NT2/D1 (cell line): ENCODE measurements at regions not wholly inside any gene's neighbourhood (a gene's known extent, or its start where the extent isn't known, plus 50 kb on each side); places are given as distances from the start of the nearest gene placed in this dataset.

Experiments used
- YY1 ChIP-seq: IDR thresholded peaks from 2 replicates; pipeline ENCODE4 v1.6.1; 2011; ENCODE audit not compliant: insufficient read length, insufficient read depth
- ZNF274 ChIP-seq: IDR thresholded peaks from 2 replicates; pipeline ENCODE4 v1.6.1; 2011; ENCODE audit warnings: mild to moderate bottlenecking, low read depth, low read length

GRCh38 chr6:4588581-4588980 lies 187.6 kb upstream of the CDYL start:
- no peak for TF ChIP-seq ZNF274
- TF ChIP-seq YY1: no peak
